HG02973 (cell line): ENCODE measurements at regions not wholly inside any gene's neighbourhood (a gene's known extent, or its start where the extent isn't known, plus 50 kb on each side); places are given as distances from the start of the nearest gene placed in this dataset.

ENCODE experiments used
- ATAC-seq: cut with Tn5 transposase; IDR thresholded peaks from one replicate; pipeline ENCODE4 v1.9.1; 2021; ENCODE audit warnings: moderate library complexity; ENCODE audit not compliant: unreplicated experiment

GRCh38 chr14:29446971-29447370, 480.7 kb downstream of the PRKD1 start:
- ATAC-seq, result no peak

- no peak for ATAC-seq
These were observed 475.7 kb downstream of the PRKD1 start for GRCh38 chr14:29451941-29452340.

GRCh38 chr14:29453045-29453444, 474.6 kb downstream of the PRKD1 start:
- no peak for ATAC-seq

GRCh38 chr14:29454026-29454693, 473.5 kb downstream of the PRKD1 start:
- no peak for ATAC-seq

DNA sequence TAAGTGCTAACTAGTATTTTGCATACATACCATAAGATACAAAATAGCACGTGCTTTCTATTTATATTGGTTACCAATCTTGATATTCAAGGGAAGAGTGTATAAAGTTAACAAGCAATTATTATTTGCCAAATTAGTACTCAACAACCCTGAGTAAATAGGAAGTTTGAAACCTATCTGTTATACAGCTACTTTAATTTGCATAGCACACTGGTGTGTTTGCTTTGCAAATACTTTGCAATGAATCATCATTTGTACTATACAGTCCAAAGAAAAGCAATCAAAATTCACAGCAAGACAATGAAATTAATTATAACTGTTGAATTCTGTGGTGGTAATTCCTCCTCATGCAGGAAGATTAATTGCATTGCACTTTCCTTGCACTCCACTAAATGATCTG, 469.1 kb downstream of the PRKD1 start:
- ATAC-seq, result no peak

GRCh38 chr14:29459531-29459930, 468.1 kb downstream of the PRKD1 start:
- ATAC-seq, result no peak

- no peak for ATAC-seq
These were observed 467.6 kb downstream of the PRKD1 start for GRCh38 chr14:29459969-29460560.

- no peak for ATAC-seq
These were observed 466.5 kb downstream of the PRKD1 start for GRCh38 chr14:29461101-29461500.

GRCh38 chr14:29461506-29461905, 466.1 kb downstream of the PRKD1 start:
- no peak for ATAC-seq

DNA sequence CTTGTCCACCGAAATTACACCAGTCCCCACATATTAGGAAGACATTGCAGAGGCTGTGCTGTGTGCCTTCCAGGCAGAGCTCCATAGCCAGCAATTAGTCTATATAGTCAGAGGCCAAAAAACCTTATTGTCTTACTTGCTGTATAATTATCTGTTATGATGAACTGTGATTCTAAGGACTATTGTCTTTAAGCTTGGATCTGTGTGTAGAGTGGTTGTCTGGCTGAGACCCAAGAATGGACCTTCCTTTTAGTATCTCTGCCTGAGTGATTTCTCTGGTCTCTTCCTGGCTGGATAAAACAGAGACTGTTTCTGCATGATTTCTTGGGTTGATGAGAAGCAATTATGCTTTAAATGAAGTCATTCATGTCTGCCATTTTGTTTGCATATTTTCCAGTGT, 465.3 kb downstream of the PRKD1 start:
- no peak for ATAC-seq

DNA sequence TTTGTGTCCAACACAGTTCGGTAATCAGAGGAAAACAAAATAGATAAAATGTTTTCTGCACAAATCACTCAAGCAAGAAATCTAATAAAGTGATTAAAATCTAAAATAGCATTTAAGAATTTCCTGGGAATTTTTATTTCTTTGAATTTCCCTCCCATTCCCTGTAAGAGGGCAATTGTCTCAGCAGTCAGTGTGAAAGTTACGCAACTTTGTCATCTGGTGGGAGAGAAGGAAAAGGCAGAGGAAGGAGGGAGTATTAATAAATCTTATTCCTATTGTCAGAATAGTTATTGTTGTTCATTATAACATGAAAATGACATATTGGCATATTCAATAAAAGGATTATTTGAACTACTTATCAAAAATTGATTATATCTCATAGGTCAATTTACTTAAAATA, 464.9 kb downstream of the PRKD1 start:
- ATAC-seq, result no peak

- no peak for ATAC-seq
These were observed 463.8 kb downstream of the PRKD1 start for GRCh38 chr14:29463727-29464395.

GRCh38 chr14:29465095-29465494, 462.6 kb downstream of the PRKD1 start:
- no peak for ATAC-seq

DNA sequence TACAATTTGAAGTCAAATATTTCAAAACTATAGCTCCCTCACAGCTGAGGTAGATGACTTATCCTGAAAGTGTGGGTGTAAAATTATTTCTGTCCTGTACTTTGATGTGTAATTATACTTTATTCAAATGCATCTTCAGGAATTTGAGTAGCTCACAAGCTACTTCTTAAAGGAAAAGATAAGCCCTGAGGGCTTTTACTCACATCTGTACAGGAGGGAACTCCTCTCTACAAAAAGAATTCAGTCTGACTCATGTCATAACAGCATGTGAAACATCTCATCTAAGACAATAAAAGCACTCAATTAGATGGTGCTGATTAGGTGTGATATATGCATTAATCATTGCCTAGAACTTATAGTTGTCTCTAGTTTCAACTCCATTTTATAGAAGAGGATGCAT, 452.0 kb downstream of the PRKD1 start:
- no peak for ATAC-seq

DNA sequence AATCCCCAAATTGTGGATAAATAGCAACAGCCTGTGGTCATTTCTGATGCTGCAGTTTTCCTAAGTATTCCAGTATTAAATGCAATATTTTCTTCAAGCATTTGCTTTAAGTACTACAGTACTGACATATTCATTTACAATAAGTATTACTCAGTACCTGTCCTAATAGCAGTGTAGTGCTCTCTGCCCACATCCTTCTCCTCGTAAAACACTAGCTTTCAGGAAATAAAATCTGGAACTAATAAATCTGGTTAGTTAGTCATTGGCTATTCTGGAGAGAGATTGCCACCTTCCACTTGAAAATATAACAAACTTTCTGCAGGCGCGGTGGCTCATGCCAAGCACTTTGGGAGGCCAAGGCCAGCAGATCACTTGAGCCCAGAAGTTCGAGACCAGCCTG, 441.5 kb downstream of the PRKD1 start:
- no peak for ATAC-seq

GRCh38 chr14:29489911-29490425, 437.7 kb downstream of the PRKD1 start:
- no peak for ATAC-seq

- no peak for ATAC-seq
These were observed 433.8 kb downstream of the PRKD1 start for GRCh38 chr14:29493849-29494248.

GRCh38 chr14:29494312-29494711, 433.3 kb downstream of the PRKD1 start:
- ATAC-seq, result no peak

DNA sequence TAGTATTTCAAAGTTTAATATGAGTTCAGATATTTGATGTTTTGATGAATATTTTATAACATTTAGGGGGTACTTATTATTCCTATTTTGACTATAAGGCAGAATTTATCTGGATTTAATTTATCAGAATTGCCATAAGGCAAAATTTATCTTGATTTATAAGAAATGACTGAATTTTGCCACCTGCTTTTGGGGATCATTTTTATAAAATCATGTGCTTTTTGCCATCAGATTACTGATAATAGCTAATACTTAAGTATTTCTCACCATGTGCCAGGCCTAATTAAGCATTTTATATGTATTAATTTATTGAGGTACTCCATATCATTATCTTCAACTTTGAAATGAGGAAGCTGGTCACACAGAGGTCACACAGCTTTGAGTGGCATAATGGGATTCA, 423.7 kb downstream of the PRKD1 start:
- ATAC-seq, result no peak

DNA sequence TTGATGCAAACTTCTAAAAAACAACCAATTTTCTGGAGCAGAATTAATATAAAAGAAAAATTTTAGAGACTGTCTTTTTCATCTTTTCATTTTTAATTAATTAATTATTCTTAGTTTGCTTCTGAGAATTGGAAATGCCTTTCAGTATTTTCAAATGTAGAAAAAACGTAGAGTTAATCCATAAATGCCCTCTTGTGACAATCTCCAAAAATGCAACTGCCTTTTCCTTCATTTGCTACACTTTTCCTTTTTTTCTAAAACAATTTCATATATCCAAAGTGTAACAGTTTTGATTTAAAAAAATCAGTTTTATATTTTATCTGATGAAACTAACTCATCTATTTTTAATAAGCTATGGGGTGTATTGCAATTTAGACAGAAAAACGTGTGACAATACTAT, 409.3 kb downstream of the PRKD1 start:
- ATAC-seq, result no peak

DNA sequence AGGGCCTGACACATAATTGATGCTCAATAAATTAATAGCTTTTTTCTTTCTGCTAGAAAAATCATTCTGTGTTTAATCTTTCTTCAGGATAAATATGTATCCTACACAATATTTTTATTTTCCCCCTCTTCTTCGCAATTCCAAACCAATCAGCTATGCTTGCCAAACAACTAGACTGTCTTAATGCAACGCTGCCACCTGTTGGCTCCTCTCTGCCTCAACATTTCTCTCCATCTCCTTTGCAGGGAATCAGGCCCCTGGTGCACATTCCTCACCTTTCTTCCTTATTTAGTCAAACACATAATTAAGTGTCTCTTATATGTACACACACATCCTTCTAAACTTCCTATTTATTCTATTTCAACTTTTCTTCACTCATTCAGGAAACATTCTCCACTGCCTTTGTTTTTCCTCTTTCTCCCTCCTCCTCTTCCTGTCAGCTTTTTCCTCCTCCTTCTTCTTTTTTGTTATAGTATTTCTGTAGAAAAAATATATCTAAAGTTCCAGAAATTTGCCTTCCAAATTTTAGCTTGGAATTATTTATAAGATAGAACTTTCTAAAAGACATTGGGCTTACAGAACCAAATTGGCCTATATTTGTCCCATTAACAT, 406.0 kb downstream of the PRKD1 start:
- ATAC-seq, result no peak
